ENCODE measurements at regions not wholly inside any gene's neighbourhood (a gene's known extent, or its start where the extent isn't known, plus 50 kb on each side); places are given as distances from the start of the nearest gene placed in this dataset.

DNA sequence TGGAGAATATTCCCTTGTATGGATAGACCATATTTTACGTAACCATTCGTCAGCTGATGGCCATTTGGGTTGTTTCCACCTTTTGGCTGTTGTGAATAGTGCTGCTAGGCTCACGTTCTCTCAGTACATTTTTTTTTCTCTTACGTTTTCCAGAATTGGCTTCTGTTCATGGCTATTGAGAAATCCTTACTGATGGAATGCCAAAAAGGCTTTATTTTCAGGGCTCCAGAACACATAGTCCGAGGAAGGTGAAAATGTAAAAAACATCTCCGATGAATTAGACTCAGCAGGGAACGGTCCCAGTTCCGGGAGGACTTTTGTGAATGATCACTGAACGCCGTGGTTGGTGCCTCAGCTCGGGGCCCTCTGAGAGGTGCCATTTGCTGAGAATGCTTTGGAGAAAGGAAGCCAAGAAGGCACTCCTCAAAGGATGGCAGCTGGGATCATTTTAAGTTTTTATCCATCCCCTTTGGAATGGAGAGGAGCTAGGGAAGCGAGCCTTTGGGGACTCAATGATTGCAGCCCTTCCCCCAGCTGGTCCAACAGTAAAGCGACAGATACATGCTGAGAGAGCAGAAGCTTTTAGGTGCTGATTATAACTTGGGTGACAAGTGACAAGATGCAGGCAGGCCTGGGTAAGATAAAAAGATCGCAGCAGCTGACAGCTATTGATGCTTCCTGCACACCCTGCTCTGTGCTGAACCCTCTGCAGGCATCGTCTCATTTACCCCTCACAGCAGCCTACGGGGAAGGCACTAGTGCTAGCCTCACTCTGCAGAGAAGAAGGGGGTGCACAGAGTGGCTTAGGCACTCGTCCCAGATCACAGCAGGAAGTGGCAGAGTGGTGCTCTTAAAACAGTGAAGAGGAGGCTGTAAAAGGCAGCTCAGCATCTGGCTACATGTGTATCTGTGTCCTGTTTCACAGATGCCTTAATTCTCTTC, 133.4 kb upstream of the KCNG1 start:
- Histone ChIP-seq H4K20me1 (ENCODE audit: insufficient read depth, poor library complexity, severe bottlenecking) (no peaks in the 10 kb centered on the region), H2AFZ (no peak overlapping the region), H3K36me3 (replicated peaks; ENCODE audit: insufficient read depth, low read depth) (no peaks in the 10 kb centered on the region), H3K4me3 (no peak overlapping the region), H3K4me2 (peak overlapping the region; percentile 69), H3K9me2 (replicated peaks; ENCODE audit: insufficient read depth) (no peaks in the 10 kb centered on the region), H3K4me1 (ENCODE audit: insufficient read depth) (peaks cover 9% of the 10 kb centered on the region), H3K9me3 (ENCODE audit: low read depth) (no peaks in the 10 kb centered on the region), H3K27ac (peak overlapping the region; percentile 48), H3K27me3 (peaks cover 31% of the 10 kb centered on the region), H3K79me2 (no peaks in the 10 kb centered on the region)
- TF ChIP-seq EZH2 (IDR thresholded peaks at IDR 0.05; ENCODE audit: borderline replicate concordance): no peak
- TF ChIP-seq, protein P1, sequence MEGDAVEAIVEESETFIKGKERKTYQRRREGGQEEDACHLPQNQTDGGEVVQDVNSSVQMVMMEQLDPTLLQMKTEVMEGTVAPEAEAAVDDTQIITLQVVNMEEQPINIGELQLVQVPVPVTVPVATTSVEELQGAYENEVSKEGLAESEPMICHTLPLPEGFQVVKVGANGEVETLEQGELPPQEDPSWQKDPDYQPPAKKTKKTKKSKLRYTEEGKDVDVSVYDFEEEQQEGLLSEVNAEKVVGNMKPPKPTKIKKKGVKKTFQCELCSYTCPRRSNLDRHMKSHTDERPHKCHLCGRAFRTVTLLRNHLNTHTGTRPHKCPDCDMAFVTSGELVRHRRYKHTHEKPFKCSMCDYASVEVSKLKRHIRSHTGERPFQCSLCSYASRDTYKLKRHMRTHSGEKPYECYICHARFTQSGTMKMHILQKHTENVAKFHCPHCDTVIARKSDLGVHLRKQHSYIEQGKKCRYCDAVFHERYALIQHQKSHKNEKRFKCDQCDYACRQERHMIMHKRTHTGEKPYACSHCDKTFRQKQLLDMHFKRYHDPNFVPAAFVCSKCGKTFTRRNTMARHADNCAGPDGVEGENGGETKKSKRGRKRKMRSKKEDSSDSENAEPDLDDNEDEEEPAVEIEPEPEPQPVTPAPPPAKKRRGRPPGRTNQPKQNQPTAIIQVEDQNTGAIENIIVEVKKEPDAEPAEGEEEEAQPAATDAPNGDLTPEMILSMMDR (IDR thresholded peaks at IDR 0.05; ENCODE audit: poor library complexity): no peak
- no peak for DNase-seq (ENCODE audit: low spot score)
- 47% methylated on average over 17 of the region's 17 CpGs for WGBS (ENCODE audit: low lambda C conversion rate, missing lambda C conversion rate)

DNA sequence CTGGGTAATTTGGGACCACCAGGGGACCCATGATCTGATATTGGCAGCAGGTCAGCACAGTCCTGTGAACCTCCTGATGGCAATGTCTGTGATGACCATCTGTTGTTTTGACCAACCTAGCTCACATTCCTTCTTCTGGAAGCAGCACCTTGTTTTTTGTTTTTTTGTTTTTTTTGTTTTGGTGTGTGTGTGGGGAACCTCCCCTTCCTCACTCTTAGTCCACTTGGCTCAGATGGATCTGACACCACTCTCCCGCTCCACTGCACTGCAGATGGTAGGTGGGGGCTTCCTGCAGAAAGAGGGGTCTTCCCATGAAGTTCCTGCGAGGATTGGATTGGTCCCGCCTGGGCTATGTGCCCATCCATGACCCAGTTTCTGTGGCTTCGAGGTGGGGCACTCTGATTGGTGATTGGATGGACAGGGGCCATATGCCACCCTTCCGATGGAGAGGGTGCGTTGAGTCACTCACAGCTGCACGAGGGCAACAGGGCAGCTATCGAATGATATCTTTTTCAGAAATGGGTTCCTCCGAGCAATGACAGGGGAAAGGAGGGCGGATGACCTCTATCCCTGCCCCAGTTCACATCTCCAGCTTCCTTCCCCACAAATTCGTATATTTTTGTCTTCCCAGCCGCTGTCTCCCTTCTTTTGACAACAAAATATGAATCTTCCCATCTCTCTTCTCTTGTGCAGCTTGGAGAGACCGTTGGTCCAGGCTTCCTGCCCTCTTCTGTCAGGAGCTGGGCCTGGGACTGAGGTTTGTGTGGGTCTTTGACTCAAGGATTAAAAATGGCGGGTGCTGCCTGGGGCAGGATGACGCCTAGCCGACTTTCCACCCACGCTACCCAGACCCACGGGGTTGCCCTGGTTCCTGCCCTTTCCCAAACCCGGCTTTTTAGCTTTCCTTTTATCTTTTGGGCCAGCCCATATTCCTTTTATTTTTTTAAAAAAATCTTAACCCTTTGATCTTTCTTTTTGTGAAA, 132.1 kb upstream of the KCNG1 start:
- Histone ChIP-seq H3K27me3 (peaks cover 21% of the 10 kb centered on the region), H3K4me2 (no peak overlapping the region), H3K4me3 (no peak overlapping the region), H3K36me3 (replicated peaks; ENCODE audit: insufficient read depth, low read depth) (no peaks in the 10 kb centered on the region), H4K20me1 (ENCODE audit: insufficient read depth, poor library complexity, severe bottlenecking) (no peaks in the 10 kb centered on the region), H3K9me2 (replicated peaks; ENCODE audit: insufficient read depth) (no peaks in the 10 kb centered on the region), H3K27ac (no peak overlapping the region), H3K79me2 (no peaks in the 10 kb centered on the region), H2AFZ (no peak overlapping the region), H3K4me1 (ENCODE audit: insufficient read depth) (peaks cover 9% of the 10 kb centered on the region), H3K9me3 (ENCODE audit: low read depth) (no peaks in the 10 kb centered on the region)
- TF ChIP-seq EZH2phosphoT487 (IDR thresholded peaks at IDR 0.05; ENCODE audit: low read depth, severe bottlenecking, unreplicated experiment) (no peak), EZH2 (IDR thresholded peaks at IDR 0.05; ENCODE audit: borderline replicate concordance) (no peak)
- TF ChIP-seq, protein P1 (IDR thresholded peaks at IDR 0.05; ENCODE audit: poor library complexity): no peak
- WGBS (ENCODE audit: low lambda C conversion rate, missing lambda C conversion rate): 89% methylated on average over 19 of the region's 19 CpGs
- DNase-seq (ENCODE audit: low spot score): no peak

DNA sequence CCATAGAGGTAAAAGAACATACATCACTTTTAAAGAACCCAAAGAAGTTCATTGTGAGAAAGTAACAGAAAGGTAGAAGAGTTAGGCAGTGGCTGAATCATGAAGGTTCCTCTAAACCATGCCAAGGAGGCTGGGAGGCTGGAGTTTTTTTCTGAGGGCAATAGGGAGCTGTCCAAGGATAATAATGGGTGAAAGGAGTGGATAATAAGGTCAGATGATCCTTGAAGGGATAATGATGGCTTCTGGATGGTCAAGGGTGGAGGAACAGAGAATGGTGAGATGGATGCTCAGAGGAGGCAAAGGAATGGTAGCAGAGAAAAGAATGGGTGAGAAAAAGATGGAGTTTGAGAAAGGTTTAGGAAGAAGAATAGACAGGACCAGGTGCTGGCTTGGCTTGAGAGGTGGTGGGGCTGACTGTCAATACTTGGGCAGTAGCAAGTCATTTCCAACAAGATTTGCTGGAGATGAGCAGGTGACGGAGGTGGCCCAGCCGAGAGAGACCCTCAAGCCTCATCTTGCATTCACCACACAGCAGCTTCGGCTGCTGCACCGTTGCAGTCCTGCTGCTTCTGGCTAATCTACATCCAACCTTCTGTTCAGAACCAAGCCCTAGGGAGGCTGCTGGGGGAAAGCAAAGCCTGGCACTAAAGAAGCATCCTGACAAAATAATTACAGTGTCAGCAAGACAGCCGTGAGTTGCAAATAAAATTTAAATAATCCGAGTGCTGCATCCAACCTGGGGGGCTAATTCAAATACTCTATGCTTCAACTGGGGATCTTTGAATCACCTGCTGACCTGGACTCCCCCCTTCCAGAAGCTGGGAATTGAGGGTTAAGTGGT, 131.2 kb upstream of the KCNG1 start:
- Histone ChIP-seq H3K9me3 (ENCODE audit: low read depth) (no peaks in the 10 kb centered on the region), H3K27ac (no peak overlapping the region), H3K4me3 (no peak overlapping the region), H3K4me2 (no peak overlapping the region), H2AFZ (no peak overlapping the region), H3K79me2 (no peaks in the 10 kb centered on the region), H3K9me2 (replicated peaks; ENCODE audit: insufficient read depth) (no peaks in the 10 kb centered on the region), H4K20me1 (ENCODE audit: insufficient read depth, poor library complexity, severe bottlenecking) (no peaks in the 10 kb centered on the region), H3K27me3 (peaks cover 16% of the 10 kb centered on the region), H3K36me3 (replicated peaks; ENCODE audit: insufficient read depth, low read depth) (peaks cover 1% of the 10 kb centered on the region), H3K4me1 (ENCODE audit: insufficient read depth) (peaks cover 9% of the 10 kb centered on the region)
- WGBS (ENCODE audit: low lambda C conversion rate, missing lambda C conversion rate): 81% methylated on average over 6 of the region's 6 CpGs
- DNase-seq (ENCODE audit: low spot score): no peak
- no peak for TF ChIP-seq EZH2 (IDR thresholded peaks at IDR 0.05; ENCODE audit: borderline replicate concordance)
- TF ChIP-seq, protein P1 (IDR thresholded peaks at IDR 0.05; ENCODE audit: poor library complexity): no peak
- TF ChIP-seq EZH2phosphoT487 (IDR thresholded peaks at IDR 0.05; ENCODE audit: low read depth, severe bottlenecking, unreplicated experiment): no peak

Data from hepatocyte (in vitro differentiated cells).